ENCODE measurements at regions not wholly inside any gene's neighbourhood (a gene's known extent, or its start where the extent isn't known, plus 50 kb on each side); places are given as distances from the start of the nearest gene placed in this dataset.
"Not testable (repeated sequence)": the region's sequence is repeated elsewhere in the genome, so short reads cannot be mapped to it uniquely, and the experiment has no call there.

DNA sequence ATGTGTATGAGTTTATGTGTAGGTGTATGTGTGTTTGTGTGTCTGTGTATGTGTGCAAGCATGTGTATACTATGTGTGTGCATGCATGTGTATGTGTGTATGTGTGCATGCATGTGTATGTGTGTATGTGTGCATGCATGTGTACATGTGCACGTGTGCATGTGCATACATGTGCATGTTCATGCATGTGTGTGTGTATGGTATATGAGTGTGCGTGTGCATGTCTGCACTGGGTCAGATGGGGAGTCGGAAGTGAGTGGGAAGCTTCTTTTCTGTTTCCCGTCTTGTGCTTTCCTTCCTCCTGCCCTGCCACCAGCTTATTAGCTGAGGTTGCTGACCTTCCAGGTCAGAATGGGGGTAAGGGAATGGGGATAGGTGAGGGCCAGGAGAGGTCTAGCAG is 174.7 kb downstream of the MAP2K4 start:
- DNase-seq = no peak

DNA sequence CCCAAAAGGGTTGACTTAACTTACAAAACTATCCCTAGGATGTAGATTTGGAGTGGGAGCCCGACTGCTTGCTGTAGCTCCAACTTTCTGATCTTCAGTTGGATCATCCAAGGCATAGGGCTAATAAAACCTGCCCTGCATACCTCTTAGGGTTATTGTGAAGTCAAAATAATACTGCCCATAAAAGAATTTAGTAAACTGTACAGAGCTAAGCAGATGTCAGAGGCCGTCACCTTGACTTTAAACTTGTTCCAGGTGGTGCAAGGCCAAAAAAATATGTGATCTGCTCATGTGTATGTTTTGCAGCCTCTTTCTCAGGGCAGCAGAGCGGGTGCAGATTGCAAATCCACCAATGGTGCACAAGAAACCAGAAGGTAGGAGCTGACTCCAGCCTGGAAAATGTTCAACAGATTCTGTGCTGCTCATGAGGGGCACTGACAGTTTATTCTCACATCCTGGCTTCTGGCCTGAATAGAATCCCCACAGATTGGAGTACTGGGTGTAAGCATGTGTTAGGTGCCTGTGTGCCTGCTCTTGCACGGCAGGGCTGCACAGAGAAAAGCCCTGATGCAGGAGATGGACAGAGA is 180.7 kb downstream of the MAP2K4 start:
- no peak for DNase-seq

DNA sequence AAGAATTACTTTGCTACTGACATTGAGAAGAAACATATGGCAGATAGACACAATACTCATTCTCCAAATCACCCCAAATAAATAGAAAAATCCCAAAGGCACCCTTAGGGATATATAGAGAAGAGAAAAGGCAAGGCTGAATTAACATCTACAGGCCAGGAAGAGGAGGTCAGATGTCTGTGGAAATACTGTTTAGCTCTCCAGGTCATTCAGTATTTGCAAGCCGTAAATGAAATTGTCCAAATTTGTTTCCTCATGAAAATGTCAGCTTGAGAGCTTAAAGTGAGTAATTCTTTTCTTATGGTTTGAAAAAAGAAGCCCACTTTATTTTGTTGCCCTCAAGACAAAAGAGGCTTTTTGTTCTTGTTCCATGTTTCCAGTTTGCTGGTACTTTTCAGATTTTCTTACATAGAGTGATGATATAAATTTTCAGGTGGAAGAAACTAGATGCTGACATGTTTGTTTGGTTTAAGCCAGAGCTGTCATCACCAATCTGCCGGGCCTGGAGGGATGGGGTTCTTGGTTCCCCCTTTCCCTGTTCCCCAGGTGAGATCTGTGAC is 189.0 kb downstream of the MAP2K4 start:
- no peak for DNase-seq

DNA sequence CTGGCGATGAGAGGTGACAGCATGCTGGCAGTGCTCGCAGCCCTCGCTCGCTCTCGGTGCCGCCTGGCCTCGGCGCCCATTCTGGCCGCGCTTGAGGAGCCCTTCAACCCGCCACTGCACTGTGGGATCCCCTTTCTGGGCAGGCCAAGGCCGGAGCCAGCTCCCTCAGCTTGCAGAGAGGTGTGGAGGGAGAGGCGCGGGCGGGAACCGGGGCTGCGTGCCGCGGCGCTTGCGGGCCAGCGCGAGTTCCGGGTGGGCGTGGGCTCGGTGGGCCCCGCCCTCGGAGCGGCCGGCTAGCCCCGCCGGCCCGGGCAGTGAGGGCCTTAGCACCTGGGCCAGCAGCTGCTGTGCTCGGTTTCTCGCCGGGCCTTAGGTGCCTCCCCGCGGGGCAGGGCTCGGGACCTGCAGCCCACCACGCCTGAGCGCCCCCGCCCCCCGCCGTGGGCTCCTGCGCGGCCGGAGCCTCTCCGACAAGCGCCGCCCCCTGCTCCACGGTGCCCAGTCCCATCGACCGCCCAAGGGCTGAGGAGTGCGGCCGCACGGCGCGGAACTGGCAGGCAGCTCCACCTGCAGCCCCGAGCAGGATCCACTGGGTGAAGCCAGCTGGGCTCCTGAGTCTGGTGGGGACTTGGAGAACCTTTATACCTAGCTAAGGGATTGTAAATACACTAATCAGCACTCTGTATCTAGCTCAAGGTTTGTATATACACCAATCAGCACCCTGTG is 200.2 kb downstream of the MAP2K4 start:
- DNase-seq = not testable (repeated sequence)

DNA sequence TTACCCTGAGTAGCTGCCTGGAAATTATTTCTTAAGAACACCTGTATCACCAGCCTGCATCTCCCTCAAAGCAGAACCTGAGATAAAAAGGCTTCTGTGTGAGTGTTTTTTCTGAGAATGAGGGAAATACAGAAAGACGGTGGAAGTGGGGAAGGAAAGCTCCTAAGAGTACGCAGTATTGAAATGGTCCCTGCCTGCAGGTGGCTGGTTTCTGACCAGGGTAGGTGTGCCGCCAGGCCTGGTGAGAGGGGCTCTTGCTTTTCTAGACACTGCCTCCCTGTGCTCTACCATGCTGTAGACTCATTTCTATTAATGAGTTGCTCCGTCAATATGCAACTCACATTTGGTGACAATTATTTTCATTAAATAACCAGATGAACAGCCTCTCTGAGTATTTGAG is 201.7 kb downstream of the MAP2K4 start:
- DNase-seq = no peak

DNA sequence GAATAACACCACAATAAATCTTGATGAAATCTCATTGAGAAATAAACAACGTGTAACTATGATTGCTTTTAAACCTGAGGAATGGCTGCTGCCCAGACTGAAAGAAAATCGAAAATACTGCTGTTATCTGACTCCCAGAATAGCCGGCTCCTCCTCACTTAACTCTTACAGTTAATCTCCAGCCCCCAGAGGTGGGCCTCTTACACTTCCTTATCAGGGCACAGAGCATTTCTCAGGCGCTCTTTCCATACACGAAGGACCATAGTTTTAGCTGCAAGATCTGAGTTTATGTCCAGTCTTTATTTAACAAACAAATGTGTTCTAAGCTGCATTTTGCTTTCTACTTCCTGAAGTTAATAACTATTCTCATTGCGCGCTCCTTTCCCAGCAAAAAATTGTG is 206.9 kb downstream of the MAP2K4 start:
- DNase-seq = no peak

DNA sequence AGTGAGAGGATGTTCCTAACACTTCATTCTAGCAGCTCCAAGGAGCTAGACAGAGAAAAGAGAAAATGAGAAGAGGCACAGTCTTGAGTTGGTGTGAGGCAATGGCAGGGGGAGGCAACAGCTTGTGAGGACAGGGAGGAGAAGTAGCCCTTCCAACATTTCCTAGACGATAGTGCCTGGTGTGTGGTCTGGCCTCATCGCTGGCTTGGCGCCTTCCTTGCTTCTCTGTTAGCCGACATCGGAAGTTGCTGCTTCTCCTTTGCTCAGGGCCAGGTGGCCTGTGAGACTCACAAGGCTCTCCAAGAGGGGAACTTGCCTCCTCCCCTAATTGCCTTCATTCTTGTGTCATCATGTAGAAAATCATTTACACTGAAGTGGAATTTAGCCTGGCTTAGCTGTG is 208.7 kb downstream of the MAP2K4 start:
- no peak for DNase-seq

DNA sequence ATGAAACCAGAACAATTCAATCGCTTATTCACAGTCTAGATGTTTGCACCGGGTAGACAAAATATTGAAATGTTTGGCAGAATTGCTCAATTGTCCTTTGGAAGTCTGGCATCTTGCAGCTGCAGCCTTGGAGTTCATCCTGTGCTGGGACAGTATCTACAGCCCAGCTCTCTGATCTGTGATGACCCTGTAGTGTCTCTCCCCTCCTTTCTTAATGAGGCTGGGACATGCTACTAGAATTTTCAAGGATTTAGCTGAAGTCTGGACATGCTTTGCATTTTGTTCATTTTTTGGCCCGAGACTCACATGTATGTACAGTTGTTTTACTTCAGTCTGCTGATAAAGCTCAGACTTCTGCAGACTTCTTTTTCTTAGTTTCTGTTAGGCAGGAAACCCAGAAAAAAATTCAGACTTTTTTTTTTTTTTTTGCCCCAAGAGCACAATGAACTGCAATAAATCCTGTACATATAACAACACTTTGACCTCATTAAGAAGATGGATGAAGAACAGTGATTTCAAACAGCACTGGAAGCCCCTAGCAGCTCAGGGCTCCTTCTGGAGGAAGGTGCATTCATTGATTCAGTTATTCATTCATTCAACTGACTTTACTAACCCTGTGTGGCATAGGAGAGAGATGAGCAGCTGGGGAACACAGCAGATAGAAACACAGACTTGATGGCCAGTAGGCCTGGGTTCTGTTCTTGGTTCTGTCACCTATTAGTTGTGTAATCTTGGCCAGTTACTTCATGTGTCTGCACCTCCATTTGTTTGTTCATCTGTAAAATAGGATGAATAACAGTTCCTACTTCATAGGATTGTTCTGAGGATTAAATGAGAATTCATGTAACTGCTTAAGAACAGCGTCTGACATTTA is 210.0 kb downstream of the MAP2K4 start:
- DNase-seq = no peak

DNA sequence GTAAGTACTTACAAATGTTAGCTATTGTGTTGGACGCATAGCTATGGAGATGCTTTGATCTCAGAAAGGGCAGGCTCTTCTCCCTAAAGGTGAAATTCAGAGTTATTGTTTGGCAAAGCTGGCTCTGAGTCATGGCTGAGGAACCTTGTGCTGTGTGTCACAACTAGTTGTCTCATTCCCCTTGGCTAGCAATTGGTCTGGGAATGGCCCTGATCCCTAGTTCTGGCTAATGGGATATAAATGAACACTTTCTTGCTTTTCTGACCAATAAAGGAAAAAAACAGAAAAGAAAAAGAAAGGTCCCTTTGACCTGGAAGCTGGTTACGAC is 210.6 kb downstream of the MAP2K4 start:
- no peak for DNase-seq

DNA sequence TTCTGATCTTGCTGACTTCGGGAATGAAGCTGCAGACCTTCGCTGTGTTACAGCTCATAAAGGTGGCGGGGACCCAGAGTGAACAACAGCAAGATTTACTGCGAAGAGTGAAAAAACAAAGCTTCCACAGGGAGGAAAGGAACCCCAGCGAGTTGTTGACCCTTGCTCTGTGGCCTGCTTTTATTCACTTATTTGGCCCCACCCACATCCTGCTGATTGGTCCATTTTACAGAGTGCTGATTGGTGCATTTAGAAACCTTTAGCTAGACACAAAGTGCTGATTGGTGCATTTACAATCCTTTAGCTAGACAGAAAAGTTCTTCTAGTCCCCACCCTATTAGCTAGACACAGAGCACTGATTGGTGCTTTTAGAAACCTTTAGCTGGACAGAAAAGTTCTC is 218.3 kb downstream of the MAP2K4 start:
- not testable (repeated sequence) for DNase-seq

DNA sequence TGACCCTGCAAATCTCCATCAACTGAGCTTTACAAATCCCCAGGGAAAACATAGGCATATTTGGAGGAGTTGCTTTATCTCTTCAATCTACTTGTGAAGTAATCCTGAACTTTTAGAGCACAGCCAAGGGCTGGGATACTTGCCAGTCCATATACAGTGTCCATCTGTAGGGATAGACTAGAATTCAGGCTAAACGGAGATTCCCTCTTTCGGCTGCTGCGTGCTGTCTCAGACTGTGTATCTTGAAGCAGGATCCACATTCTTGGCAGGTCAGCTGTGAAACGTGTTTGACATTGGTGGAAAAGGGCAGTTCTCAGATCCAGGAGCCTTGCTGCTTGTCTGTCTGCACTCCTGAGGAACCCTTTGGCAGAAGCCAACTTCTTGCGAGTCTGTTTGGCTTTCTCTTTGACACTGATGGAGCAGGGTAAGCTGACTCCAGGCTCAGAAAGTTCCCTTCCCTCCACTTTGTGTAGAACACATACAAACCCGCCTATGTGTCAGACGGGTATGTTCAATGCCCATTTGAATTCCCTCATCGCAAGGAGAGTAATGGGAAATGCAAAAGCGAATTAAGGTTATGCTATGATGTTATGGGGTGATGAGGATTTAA is 221.8 kb downstream of the MAP2K4 start:
- DNase-seq = no peak

DNA sequence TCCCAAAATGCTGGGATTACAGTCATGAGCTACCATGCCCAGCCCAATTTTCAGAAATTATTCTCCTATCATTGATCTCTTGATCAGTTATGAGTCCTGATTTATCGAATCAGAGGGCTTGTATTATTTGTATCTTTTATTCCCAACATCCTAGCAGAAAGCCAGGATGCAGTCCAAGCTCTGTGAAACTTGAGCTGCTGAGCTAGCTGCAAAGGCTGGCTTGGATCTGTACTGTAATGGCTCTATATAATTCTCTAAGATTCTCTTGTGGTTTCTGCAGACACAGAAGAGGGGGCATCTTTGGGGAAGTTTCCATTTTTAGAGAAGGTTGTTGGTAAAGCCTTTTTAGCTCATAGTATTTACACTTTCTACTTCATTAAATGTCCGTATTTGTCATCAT is 227.1 kb downstream of the MAP2K4 start:
- no peak for DNase-seq

DNA sequence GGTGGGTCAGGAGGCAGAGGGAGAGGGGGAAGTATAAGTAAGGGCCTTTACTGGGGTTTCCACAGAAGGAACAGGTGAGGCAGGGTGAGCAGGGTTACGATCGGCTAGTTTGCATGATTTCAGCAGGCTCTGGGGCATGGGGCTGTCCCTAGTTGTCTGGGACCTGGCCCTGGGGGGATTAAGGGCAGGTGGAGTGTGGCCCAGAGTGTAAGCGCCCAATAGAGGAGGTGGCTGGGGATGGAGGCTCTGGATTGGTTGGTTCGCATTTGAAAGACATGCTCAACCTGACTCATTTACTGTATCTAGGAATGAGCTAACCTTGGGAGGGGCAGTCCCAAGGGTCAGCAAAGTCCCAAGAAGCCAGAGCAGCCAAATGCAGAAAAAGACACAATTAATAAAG is 230.3 kb downstream of the MAP2K4 start:
- DNase-seq = no peak

DNA sequence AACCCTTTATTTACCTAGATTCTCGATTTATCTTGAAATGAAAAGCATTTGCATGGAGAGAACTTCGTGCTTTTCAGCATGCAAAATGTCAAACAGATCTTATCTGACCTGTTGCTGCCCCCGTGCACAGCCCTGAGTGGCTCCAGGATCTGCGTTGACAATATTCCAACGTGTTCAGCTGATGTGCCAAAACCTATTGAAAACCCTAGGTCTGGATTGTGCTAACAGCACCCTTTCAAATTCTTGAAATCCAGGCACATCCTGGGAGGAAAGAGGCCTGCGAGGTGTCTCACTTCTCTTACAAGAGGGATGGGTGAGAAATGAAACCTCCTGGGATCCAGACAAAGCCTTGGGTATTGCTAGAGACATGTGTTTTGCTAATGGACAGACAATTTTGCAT is 231.8 kb downstream of the MAP2K4 start:
- DNase-seq = no peak

DNA sequence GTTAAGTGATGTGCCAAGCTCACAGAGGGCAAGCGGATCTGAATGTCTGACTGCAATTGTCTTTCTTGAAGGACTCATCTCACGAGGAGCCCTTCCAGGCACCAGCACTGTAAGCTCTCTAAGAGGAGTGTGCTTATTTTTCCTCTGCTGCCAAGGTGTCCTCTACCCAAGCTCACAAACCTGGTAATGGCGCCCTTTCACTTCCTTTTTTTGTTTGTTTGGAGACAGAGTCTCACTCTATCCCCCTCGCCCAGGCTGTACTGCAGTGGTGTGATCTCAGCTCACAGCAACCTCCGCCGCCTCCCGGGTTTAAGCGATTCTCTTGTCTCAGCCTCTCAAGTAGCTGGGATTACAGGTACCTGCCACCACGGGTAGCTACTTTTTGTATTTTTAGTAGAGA is 233.8 kb downstream of the MAP2K4 start:
- no peak for DNase-seq

DNA sequence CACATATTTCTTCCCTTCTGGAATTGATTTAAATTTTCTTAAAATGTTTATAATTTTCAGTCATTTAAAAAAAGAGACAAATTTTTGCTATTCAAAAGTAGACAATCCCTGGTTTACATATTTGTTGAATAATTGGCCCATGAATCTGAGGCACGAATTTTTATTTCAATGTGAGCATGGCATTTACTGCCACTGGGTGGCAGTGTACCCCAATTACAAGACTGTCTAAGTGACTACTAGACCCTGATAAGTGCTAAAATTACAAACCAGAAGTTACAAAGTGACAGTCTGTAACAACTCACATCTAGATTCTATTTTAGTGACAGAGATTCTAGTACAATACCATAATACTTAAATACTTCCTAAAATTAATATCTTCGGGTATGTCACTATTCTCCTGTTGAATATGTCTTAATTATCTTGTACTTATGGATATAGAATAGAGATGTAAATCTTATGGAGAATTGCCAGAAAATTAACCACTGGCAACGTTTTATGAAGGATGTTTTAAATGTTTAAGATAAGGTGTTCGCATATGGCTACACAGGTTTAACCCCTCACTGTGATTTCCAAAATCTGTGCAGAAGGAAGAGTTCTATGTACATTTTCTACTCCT is 235.8 kb downstream of the MAP2K4 start:
- peak; percentile 2 to 27 for DNase-seq

DNA sequence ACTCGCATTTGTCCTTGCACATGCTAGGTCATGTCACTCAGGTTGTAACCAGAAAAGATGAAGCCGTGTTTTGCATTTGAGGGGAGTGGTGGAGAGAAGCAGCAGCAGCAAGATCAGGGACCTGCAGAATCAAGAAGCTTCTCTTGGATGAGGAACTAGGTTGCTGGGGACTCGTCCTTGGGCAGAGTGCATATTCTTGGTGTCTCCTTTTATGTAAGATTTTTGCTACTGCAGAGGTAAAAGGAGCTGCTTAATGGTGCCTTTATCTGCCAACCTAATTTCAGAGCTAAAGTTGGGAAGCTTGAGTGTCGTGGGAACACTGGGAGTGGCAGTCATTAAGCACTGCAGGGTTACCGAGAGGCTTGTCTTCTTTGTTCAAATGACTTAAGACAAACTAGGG is 236.5 kb downstream of the MAP2K4 start:
- DNase-seq = no peak

DNA sequence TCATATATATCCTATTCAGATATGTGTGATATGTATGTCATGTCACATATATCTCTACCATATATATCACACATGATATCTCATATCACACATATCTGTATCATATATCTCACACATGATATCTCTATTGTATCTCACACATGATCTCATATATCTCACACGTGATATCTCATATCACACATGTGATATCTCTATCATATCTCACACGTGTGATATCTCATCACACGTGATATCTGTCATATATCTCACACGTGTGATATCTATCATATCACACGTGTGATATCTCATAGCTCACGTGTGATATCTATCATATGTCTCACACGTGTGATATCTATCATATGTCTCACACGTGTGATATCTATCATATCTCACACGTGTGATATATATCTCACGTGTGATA is 240.7 kb downstream of the MAP2K4 start:
- no peak for DNase-seq

DNA sequence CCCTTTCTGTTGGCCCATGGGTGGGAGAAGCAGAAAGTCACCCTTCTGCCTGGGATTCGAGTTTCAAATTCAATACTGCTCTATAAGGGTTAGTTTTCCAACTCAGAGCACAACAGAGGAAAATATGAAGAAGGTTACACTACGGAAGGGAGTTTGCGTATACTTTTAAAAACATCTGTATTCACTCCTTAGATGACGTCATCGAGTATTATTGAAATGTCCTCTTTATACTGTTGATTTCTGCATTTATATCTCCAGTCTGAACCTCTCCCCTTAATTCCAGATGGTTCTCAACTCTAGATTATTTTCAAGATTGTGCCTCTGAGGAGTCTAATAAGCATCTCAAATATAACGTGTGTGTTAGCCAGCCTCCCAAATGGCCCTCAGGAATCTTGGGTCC is 249.1 kb downstream of the MAP2K4 start:
- DNase-seq = no peak

DNA sequence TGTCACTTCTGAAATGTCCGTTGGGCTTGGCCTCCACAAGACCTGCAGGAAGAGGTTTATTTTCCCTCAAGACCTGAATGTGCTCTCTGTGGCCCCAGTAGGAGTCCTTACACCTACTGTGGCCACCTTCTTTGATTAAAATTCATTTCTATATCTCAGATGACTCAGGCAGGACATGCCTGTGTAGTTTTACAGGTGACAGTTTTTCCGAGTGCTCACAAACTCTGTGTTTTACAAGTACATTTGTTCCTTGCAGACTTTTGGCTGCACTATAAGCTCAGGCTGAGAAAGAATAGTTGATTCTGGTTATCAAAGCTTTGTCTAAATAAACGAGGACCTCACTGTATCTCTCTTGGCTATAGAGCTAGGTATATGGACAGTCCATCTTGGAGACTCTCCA is 257.1 kb downstream of the MAP2K4 start:
- no peak for DNase-seq

DNA sequence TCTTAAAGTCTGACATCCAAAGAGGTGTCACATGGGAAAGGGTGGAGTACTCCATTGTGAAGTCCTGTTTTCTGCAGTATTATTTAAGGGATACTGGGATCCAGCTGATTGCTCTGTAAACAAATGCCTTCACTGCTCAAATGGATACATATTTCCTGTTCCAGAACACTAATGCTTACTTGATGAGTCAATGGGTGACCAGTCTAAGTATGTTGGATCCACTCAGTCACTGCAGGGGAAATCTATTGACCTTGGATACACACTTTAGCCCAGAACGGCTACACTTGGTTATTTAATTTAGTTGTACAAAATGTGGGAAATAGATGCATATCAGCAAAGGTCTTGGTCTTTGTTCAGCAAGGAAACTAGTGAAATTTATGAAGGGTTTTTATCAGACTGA is 261.4 kb downstream of the MAP2K4 start:
- DNase-seq = no peak

DNA sequence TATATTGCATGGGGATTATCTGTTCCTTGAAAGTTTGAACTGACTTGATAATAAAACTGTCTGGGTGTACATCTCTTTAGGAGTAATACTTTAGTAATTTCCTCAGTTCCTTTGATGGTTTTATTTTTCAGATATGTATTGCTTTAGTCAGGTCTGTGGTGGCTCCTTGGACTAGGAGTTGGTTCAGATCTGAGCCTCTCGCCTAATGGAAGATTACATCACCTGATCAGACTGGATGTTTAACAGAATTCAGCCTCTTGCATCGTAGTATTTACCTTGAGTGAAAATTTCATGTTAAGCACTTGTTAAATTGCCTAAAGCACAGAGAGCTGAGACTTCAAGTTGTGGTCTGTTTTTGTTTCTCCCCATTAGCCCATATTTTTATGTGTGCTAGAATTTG is 267.3 kb downstream of the MAP2K4 start:
- DNase-seq = no peak

DNA sequence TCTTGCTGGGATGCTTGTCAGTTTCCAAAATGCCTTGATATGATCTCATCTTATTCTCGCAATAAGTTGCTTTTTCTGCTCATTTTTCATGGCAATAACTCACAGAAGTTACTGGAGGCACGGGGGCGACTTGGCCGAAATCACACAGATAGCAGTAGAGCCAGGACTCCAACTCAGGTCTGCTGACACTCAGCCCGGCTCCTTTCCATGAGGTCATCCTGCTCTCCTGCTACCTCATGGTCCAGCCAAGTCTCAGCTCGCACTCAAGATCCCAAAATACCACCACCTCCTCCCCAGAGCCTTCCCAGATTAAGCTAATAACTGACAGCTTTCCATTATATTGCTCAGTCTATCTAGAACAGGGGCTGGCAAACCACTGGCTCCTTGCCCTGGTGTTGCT is 269.5 kb downstream of the MAP2K4 start:
- DNase-seq = no peak

All from inflammatory macrophage treated with lipopolysaccharide for 1 hour (primary cell).